ENCODE measurements at regions not wholly inside any gene's neighbourhood (a gene's known extent, or its start where the extent isn't known, plus 50 kb on each side); places are given as distances from the start of the nearest gene placed in this dataset.

GRCh38 chr3:110492876-110493275, 578.7 kb upstream of the NECTIN3 start:
- TF ChIP-seq POLR2A (IDR thresholded peaks at IDR 0.05; ENCODE audit: low read length) = no peak
- no peak for TF ChIP-seq GATA1 (IDR thresholded peaks at IDR 0.05; ENCODE audit: low read depth, low read length)

Measured in erythroblast (primary cell).